ENCODE measurements at regions not wholly inside any gene's neighbourhood (a gene's known extent, or its start where the extent isn't known, plus 50 kb on each side); places are given as distances from the start of the nearest gene placed in this dataset.

- Histone ChIP-seq H3K4me3 (ENCODE audit: low read depth, low read length) (no peak overlapping the region), H3K27me3 (replicated peaks) (no peaks in the 10 kb centered on the region), H3K36me3 (replicated peaks) (no peaks in the 10 kb centered on the region), H3K27ac (no peak overlapping the region)
- no peak for TF ChIP-seq CTCF (IDR thresholded peaks at IDR 0.05; ENCODE audit: low read depth, low read length, missing control alignments)
- no peak for DNase-seq
- in situ Hi-C loops (cut with HindIII; ENCODE audit: low pct_ligation_motif_present, low sequenced_read_pairs): no loop called here
Measured at GRCh38 chr6:15065261-15065989, 180.4 kb upstream of the JARID2 start.

GRCh38 chr6:15066089-15066758, 179.6 kb upstream of the JARID2 start:
- Histone ChIP-seq H3K27ac (peak overlapping the region; percentile 80), H3K36me3 (replicated peaks) (no peaks in the 10 kb centered on the region)
- no peak for TF ChIP-seq CTCF (IDR thresholded peaks at IDR 0.05; ENCODE audit: low read depth, low read length, missing control alignments)

GRCh38 chr6:15073344-15073789, 172.5 kb upstream of the JARID2 start:
- H3K36me3 ChIP-seq (replicated peaks): no peaks in the 10 kb centered on the region
- no peak overlapping the region for H3K4me3 ChIP-seq (ENCODE audit: low read depth, low read length)
- peak; percentile 4 for DNase-seq
- in situ Hi-C loops (cut with HindIII; ENCODE audit: low pct_ligation_motif_present, low sequenced_read_pairs): no loop called here
- TF ChIP-seq CTCF (IDR thresholded peaks at IDR 0.05; ENCODE audit: low read depth, low read length, missing control alignments): no peak
- H3K27ac ChIP-seq: no peak overlapping the region
- no peaks in the 10 kb centered on the region for H3K27me3 ChIP-seq (replicated peaks)

More at GRCh38 chr6:15066089-15066758, 179.6 kb upstream of the JARID2 start:
- in situ Hi-C loops (cut with HindIII; ENCODE audit: low pct_ligation_motif_present, low sequenced_read_pairs): no loop called here
- Histone ChIP-seq H3K4me3 (ENCODE audit: low read depth, low read length) (no peak overlapping the region), H3K27me3 (replicated peaks) (no peaks in the 10 kb centered on the region)
- no peak for DNase-seq

- Histone ChIP-seq H3K27ac (no peak overlapping the region), H3K36me3 (replicated peaks) (no peaks in the 10 kb centered on the region), H3K27me3 (replicated peaks) (no peaks in the 10 kb centered on the region), H3K4me3 (ENCODE audit: low read depth, low read length) (no peak overlapping the region)
- no peak for TF ChIP-seq CTCF (IDR thresholded peaks at IDR 0.05; ENCODE audit: low read depth, low read length, missing control alignments)
- in situ Hi-C loops (cut with HindIII; ENCODE audit: low pct_ligation_motif_present, low sequenced_read_pairs): no loop called here
- DNase-seq: no peak
Measured at GRCh38 chr6:15073883-15074465, 171.9 kb upstream of the JARID2 start.

GRCh38 chr6:15074806-15075205, 171.1 kb upstream of the JARID2 start:
- Histone ChIP-seq H3K27ac (no peak overlapping the region), H3K36me3 (replicated peaks) (no peaks in the 10 kb centered on the region), H3K27me3 (replicated peaks) (no peaks in the 10 kb centered on the region), H3K4me3 (ENCODE audit: low read depth, low read length) (no peak overlapping the region)
- no peak for DNase-seq
- no peak for TF ChIP-seq CTCF (IDR thresholded peaks at IDR 0.05; ENCODE audit: low read depth, low read length, missing control alignments)
- in situ Hi-C loops (cut with HindIII; ENCODE audit: low pct_ligation_motif_present, low sequenced_read_pairs): no loop called here
